Sigmoid colon (tissue), 3 donors: ENCODE measurements at regions not wholly inside any gene's neighbourhood (a gene's known extent, or its start where the extent isn't known, plus 50 kb on each side); places are given as distances from the start of the nearest gene placed in this dataset.

ENCODE experiments used
- POLR2A ChIP-seq, 2 donors: fragments of 450-650 bp; IDR thresholded peaks; one replicate each; pipeline ENCODE4 v1.6.1; 2016; ENCODE audit warnings: antibody characterized with exemption in 2 of 2, mild to moderate bottlenecking in 2 of 2, moderate library complexity in 2 of 2
- TF ChIP-seq, protein P1 (sequence below), 4 experiments: fragments of 450-650 bp in 3 of 4; fragments of 200-600 bp in 1 of 4; IDR thresholded peaks; one replicate each; pipeline ENCODE4 v1.5.1; 2016 to 2019; ENCODE audit warnings: antibody characterized with exemption in 4 of 4, mild to moderate bottlenecking in 3 of 4, moderate library complexity in 2 of 4

- no peak for TF ChIP-seq POLR2A (IDR thresholded peaks at IDR 0.05)
- TF ChIP-seq, protein P1, sequence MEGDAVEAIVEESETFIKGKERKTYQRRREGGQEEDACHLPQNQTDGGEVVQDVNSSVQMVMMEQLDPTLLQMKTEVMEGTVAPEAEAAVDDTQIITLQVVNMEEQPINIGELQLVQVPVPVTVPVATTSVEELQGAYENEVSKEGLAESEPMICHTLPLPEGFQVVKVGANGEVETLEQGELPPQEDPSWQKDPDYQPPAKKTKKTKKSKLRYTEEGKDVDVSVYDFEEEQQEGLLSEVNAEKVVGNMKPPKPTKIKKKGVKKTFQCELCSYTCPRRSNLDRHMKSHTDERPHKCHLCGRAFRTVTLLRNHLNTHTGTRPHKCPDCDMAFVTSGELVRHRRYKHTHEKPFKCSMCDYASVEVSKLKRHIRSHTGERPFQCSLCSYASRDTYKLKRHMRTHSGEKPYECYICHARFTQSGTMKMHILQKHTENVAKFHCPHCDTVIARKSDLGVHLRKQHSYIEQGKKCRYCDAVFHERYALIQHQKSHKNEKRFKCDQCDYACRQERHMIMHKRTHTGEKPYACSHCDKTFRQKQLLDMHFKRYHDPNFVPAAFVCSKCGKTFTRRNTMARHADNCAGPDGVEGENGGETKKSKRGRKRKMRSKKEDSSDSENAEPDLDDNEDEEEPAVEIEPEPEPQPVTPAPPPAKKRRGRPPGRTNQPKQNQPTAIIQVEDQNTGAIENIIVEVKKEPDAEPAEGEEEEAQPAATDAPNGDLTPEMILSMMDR (IDR thresholded peaks at IDR 0.05): no peak
Observed at GRCh38 chr15:31606931-31607497, 280.4 kb downstream of the KLF13 start.
